ENCODE measurements at regions not wholly inside any gene's neighbourhood (a gene's known extent, or its start where the extent isn't known, plus 50 kb on each side); places are given as distances from the start of the nearest gene placed in this dataset.
"Not testable (repeated sequence)": the region's sequence is repeated elsewhere in the genome, so short reads cannot be mapped to it uniquely, and the experiment has no call there.

- no peak for DNase-seq
These were observed 495.5 kb upstream of the SOX9 start for GRCh38 chr17:71625330-71625729.

DNA sequence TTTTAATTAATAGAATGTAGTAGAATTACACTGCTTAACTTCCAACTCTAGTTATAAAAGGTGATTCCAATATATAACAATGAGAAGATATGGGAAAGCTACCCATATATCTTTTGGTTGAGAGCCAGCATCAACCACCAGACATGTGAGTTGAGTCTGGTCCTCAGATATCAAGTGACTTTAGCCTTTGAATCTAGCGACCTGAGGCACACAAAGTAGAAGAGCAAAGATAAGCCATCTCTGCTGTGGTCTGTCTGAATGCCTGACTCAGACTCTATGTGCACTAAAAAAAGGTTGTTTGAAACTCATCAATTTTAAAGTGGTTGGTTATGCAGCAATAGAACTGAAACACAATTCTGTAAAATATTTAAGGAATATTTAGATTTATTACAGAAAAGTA lies 492.5 kb upstream of the SOX9 start:
- no peak for DNase-seq

GRCh38 chr17:71631483-71631882 lies 489.3 kb upstream of the SOX9 start:
- no peak for DNase-seq

DNA sequence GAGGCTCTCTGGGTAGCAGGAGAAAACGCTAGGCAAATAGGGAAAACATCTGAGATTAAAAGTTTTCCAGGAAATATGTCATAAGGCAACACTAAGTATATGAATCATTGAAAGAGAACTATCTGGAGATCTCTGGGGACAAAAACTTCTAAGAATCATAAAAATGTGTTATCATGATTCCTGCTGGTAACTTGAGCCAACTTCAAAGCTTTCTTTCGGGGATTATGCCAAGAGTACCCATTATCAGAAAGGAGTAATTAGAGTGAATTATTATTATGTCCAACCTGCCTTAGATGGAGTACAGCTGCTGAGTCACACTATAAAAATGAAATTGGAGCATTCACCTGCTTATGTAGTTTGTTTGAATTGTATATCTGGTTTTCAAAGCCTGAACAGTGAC lies 488.5 kb upstream of the SOX9 start:
- DNase-seq = no peak

GRCh38 chr17:71633391-71633849 lies 487.4 kb upstream of the SOX9 start:
- no peak for DNase-seq

GRCh38 chr17:71634376-71634775 lies 486.4 kb upstream of the SOX9 start:
- no peak for DNase-seq

DNA sequence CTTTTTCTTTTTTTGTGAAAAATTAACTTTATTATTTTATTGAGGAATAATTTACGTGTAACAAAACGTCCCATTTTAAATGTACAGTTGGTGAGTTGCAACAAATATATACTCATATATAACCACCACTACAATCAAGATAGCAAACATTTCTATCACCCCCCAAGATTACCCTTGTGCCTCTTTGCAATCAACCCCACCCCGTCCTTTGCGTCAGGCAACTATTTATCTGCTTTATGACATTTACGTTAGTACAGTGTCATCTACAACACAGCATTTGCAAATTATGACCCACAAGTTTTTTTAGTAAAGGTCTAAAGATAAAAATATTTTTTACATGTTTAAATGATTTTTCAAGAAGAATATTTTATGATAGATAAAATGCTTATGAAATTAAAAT lies 485.6 kb upstream of the SOX9 start:
- DNase-seq = no peak

DNA sequence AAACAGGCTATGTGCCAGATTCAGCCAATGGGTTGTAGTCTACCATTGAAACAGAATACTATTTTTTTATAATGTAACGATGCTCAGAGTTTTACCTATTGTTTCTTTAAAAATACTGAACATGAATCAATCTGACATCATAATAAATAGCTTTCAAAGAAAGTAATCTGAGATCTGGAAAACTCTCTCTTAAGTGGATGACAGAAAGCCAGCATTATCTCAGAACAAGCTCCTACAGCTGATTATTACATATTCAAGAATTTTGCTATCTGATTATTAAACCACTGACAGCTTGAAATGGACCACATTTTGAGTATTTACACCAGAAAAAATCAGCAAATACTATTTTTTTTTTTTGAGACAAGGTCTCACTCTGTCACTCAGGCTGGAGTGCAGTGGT lies 484.2 kb upstream of the SOX9 start:
- no peak for DNase-seq

DNA sequence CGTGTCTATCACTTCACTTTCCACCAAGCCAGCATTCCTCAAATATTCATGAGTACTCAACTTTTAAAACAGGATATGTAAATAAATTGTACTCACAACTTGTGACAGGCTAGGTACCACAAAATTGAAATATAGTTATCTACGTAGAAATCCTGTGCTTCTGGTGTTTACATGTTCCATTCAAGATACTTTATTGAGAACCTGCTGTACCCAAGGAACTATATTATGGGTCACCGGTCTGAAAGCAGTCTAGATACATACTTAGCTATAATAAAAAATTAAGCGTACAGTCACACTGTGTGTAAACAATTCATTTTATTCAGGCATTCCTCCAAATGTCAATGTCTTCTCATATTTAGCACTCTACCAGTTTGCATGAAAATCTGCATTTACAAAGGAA lies 482.2 kb upstream of the SOX9 start:
- no peak for DNase-seq

- DNase-seq = no peak
These were observed 481.0 kb upstream of the SOX9 start for GRCh38 chr17:71639865-71640264.

DNA sequence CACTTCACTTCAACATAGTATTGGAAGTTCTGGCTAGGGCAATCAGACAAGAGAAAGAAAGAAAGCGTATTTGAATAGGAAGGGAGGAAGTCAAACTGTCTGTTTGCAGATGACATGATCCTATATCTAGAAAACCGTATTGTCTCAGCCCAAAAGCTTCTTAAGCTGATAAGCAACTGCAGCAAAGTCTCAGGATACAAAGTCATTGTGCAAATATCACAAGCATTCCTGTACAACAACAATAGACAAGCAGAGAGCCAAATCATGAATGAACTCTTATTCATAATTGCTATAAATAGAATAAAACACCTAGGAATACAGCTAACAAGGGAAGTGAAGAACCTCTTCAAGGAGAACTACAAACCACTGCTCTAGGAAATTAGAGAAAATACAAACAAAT lies 473.9 kb upstream of the SOX9 start:
- DNase-seq = not testable (repeated sequence)

DNA sequence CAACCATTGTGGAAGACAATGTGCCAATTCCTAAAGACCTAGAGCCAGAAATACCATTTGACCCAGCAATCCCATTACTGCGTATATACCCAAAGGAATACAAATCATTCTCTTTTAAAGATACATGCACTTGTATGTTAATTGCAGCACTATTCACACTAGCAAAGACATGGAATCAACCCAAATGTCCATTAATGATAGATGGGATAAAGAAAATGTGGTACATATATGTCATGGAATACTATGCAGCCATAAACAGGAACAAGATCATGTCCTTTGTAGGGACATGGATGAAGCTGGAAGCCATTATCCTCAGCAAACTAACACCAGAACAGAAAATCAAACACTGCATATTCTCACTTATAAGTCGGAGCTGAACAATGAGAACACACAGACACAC lies 472.5 kb upstream of the SOX9 start:
- not testable (repeated sequence) for DNase-seq

DNA sequence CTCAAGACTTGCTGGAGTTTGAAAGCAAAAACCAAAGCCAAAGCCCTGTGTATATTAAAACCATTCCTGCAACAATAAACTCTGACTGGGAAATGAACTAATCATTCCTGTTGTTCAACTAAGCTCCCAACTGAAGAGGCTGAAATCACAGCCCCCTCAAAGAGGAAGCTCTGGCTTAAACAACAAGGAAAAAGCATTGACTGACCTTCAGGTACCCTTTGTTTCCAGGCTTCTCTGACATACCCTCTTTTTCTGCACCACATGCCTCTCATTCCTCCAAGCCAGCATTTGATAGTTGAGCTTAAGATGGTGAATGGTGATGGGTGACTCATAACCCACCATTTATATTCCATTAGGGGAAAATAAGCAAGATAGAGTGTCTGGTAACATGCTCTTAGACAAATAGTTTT lies 470.9 kb upstream of the SOX9 start:
- DNase-seq = no peak

DNA sequence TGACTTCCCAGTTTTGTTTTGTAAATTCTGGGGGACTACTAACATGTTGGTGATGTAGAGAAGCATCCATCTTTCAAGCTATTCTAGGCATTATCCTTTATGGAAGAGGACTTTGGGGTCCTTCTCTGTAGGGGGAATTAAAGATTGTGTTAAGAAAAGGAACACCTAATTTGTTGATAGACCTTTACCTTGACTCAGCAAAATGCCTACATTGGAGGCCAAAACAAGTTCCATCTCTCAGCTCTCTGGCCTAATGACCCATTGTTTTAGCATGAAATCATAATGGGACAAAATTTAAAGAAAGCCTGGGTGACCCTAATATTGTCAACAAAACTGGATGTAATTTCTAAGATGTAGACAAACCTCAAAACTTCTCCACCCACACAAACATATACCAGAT lies 465.3 kb upstream of the SOX9 start:
- DNase-seq = no peak

GRCh38 chr17:71656964-71657858 lies 463.6 kb upstream of the SOX9 start:
- no peak for DNase-seq

- no peak for DNase-seq
These were observed 461.8 kb upstream of the SOX9 start for GRCh38 chr17:71658996-71659395.

DNA sequence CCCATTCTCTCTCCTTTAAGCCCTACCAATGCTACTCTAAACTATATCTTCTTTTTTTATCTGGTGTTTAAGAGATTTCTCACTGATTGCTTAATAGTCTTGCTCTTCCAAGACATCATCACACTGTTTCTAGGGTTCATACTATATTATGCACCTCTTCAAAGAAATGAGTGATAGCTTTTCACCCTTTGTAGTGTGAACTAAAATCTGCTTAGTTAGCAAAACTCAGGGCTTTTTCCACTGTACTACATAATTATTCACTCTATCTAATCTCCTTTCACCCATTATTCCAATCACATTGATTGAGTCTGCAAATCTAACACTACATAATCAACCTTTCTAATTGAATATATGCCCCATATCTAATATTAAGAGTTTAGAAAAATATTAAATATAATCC lies 456.0 kb upstream of the SOX9 start:
- DNase-seq = no peak

- DNase-seq = no peak
These were observed 454.8 kb upstream of the SOX9 start for GRCh38 chr17:71666047-71666446.

GRCh38 chr17:71667661-71668060 lies 453.2 kb upstream of the SOX9 start:
- no peak for DNase-seq

- DNase-seq = no peak
These were observed 452.0 kb upstream of the SOX9 start for GRCh38 chr17:71668807-71669206.

GRCh38 chr17:71677439-71677838 lies 443.4 kb upstream of the SOX9 start:
- DNase-seq = no peak

- DNase-seq = no peak
These were observed 441.0 kb upstream of the SOX9 start for GRCh38 chr17:71679832-71680231.

DNA sequence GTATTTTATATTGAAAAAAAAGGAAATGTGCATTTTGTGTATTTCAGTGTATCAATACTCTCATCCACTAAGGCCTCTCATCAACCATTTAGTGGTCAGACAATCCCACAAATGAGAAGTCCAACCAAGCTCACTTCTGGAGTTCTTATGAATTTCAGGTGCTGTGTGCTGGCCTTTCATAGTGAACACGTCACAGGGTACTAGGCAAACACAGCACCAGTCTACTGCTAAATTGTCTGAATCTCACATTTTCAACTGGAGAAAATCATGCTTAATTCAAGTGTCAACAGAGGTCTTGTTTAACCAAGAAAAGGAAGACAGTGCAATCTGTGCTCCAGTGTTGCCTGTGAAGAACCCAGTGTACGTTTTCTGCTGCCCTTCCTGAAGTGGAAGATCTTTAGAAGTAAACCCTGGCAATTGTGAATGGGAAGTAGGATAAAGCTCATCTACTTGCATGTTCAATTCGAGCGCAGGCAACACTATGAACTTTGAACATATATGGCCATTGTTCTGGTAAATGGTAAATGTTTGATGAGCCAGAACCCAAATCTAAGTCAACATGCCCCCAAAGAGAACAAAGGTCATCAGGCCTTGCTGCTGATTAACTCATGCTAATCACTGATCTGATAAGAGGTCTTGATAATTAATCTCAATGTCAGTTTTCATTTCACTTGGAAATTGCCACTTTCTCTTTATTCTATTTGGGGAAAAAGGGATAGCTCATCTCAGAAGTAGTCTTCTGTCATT lies 439.2 kb upstream of the SOX9 start:
- DNase-seq = no peak

DNA sequence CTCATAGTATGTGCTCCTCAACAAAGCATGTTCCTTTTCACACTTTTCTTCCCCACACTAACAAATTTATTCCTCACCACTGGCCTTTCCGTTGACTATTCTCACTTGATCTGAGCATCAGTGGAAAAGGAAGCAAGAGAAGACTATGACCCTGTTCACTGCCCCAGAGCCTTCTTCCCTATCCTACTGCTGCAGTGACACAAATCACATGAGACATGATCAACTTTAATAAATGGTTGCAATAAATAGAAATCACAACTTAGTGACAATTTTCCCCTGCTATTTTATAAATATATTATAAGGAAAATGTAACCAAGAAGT lies 438.7 kb upstream of the SOX9 start:
- no peak for DNase-seq
